GM13976 (cell line): ENCODE measurements at regions not wholly inside any gene's neighbourhood (a gene's known extent, or its start where the extent isn't known, plus 50 kb on each side); places are given as distances from the start of the nearest gene placed in this dataset.
"Not testable (repeated sequence)": the region's sequence is repeated elsewhere in the genome, so short reads cannot be mapped to it uniquely, and the experiment has no call there.

ENCODE experiments used
- DNase-seq: peaks from one replicate; pipeline ENCODE4 v3.0.0; 2012; ENCODE audit warnings: low spot score
- in situ Hi-C: fragments of 300-500 bp; cut with MboI; formaldehyde crosslinking; loops from one replicate; pipeline ENCODE4 v1.12.0; 2022; ENCODE audit warnings: low sequenced_read_pairs, mixed read lengths, inconsistent platforms; ENCODE audit not compliant: unreplicated experiment
- TF ChIP-seq, protein P1 (sequence below): IDR thresholded peaks from 2 replicates; pipeline ENCODE4 v1.5.1; 2012; ENCODE audit warnings: borderline replicate concordance, mild to moderate bottlenecking; ENCODE audit not compliant: insufficient read depth; ENCODE audit errors: extremely low read depth, missing control alignments, control extremely low read depth

DNA sequence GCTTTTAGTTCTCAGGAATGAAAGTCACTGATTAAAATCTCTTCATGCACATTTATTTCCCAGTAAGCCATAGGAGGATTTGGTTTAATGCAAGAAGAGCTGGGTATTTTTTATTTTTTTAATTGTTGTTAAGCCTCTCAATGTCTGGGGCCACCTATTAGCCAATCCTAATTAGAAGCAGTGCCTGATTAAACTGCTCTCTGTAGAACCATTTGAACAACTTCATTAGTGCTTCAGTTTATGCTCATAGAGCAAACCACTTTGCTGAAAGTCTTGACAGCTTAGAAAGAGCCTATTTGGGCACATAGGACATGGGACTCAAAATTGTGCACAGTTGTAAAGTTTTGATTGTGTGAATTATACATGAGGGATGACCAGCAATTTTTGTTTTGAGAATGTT, 548.9 kb downstream of the FRK start:
- in situ Hi-C loops, result no loop called here
- TF ChIP-seq, protein P1, sequence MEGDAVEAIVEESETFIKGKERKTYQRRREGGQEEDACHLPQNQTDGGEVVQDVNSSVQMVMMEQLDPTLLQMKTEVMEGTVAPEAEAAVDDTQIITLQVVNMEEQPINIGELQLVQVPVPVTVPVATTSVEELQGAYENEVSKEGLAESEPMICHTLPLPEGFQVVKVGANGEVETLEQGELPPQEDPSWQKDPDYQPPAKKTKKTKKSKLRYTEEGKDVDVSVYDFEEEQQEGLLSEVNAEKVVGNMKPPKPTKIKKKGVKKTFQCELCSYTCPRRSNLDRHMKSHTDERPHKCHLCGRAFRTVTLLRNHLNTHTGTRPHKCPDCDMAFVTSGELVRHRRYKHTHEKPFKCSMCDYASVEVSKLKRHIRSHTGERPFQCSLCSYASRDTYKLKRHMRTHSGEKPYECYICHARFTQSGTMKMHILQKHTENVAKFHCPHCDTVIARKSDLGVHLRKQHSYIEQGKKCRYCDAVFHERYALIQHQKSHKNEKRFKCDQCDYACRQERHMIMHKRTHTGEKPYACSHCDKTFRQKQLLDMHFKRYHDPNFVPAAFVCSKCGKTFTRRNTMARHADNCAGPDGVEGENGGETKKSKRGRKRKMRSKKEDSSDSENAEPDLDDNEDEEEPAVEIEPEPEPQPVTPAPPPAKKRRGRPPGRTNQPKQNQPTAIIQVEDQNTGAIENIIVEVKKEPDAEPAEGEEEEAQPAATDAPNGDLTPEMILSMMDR, result no peak
- DNase-seq, result no peak

DNA sequence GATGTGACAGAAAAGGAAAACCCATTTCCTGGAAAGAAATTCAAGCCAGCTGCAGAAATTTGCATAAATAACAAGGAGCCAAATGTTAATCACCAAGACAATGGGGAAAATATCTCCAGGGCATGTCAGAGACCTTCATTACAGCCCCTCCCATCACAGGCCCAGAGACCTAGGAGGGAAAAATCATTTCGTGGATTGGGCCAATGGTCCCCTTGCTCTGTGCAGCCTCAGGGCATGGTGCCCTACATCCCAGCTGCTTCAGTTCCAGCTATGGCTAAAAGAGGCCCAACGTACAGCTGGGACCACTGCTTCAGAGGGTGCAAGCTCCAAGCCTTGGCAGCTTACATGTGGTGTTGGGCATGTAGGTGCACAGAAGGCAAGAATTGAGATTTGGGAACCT, 558.3 kb downstream of the FRK start:
- in situ Hi-C loops, DNase-seq: not testable (repeated sequence)

DNA sequence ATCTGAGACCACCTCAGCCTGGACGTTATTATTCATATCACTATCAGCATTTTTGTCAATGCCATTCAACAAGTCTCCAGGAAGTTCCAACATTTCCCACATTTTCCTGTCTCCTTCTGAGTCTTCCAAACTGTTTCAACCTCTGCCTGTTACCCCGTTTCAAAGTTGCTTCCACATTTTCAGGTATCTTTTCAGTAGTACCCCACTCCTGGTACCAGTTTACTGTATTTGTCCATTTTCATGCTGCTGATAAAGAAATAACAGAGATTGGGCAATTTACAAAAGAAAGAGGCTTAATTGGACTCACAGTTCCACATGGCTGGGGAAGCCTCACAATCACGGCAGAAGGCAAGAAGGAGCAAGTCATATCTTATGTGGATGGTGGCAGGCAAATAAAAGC, 565.5 kb downstream of the FRK start:
- TF ChIP-seq, protein P1, result no peak
- in situ Hi-C loops, result no loop called here
- no peak for DNase-seq

DNA sequence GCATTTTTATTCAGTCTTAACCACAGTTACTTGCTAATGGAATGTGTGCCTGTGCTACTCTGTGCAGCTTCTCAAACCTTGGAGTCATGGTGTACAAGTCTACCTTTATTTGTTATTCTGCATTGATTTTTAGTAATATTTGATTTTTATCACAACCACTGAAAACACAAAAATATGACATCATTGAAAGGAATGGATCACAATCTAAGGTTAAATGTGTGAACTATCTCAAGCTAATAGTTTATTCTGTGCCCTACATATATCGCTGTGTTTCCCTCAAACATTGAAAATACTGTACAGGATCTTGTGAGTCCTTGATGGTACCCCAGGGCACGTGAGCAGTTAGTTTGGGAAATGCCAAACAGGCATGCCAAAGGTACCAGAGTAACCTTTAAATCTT, 573.4 kb downstream of the FRK start:
- no peak for DNase-seq
- in situ Hi-C loops, result no loop called here
- TF ChIP-seq, protein P1, result no peak

DNA sequence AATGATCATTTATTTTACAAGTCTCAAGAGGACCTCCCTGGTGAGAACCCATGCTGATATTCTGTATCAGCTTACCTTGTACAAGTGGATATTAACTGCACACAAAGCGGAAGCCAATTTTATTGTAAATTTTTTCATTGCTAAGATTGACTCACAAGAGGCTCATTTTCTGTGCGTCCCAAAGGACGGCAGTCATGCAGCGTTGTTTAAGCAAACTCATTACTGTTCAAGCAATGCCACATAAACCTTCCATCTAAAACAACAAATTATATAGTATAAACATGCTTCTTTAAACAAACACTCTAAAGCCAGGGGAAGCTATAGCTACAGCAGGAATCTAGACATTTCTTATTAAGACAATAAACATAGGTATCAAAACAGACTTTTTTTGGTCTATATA, 575.3 kb downstream of the FRK start:
- TF ChIP-seq, protein P1, result no peak
- in situ Hi-C loops, result no loop called here
- DNase-seq, result no peak

DNA sequence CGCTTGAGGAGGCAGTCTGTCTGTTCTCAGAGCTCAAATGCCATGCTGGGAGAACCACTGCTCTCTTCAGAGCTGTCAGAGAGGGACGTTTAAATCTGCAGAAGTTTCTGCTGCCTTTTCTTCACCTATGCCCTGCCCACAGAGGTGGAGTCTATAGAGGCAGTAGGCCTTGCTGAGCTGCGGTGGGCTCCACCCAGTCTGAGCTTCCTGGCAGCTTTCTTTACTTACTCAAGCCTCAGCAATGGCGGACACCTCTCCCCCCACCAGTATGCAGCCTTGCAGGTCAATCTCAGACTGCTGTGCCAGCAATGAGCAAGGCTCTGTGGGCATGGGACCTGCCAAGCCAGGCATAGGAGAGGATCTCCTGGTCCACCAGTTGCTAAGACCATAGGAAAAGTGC, 580.1 kb downstream of the FRK start:
- in situ Hi-C loops, DNase-seq: not testable (repeated sequence)

DNA sequence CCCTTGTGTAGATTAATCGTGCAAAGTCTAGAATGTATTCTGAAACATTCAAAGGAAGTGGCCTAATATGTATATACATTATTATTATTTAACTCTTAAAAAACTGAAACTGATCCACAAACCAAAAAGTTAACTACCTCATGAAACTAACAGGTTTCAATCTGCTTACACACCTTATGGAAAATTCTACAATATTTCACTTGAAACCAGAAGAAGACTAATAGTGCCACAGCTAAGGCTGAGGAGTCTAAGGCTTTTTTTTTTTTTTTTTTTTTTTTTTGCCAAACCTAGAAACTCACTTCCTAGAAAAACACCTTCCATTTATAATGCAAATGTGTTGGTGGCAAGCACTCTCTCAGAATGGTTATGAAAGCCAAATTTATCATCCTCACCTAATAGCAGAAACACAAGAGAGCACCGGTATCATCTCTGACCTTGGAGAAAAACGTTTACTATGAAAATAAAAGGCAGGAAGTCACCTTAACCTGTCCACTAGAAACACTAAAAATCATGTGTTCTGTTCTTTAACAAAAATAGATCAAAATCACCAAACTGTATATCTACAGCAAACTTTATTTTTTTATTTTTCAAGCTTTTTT, 586.1 kb downstream of the FRK start:
- in situ Hi-C loops, result no loop called here
- TF ChIP-seq, protein P1, result no peak
- DNase-seq, result no peak
